ENCODE measurements at regions not wholly inside any gene's neighbourhood (a gene's known extent, or its start where the extent isn't known, plus 50 kb on each side); places are given as distances from the start of the nearest gene placed in this dataset.
A peak's percentile ranks its signal among the peaks of the same experiment; 100 is the strongest.

GRCh38 chr2:129276978-129277584, 702.4 kb upstream of the RAB6C start:
- H3K27me3 Mint-ChIP-seq (ENCODE audit: low read depth), result no peaks in the 10 kb centered on the region

DNA sequence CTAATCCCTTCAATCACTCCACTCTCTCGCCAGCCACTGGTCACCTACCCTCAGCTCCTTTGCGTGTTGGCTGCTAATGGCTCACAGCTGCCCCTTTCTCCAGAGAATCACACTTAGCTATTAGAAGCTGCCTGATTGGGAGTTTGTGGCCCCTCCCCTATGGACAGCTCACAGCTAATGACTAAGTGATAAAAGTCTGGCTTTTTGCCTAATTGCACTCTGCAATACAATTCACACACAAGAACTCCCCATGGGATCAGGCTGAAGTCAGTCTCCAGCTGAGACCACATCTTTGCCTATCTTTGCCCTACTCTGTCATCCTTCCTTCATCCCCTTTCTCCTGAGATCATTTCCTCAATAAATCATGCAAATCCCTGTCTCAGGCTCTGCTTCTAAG, 701.9 kb upstream of the RAB6C start:
- TF ChIP-seq, protein P1, sequence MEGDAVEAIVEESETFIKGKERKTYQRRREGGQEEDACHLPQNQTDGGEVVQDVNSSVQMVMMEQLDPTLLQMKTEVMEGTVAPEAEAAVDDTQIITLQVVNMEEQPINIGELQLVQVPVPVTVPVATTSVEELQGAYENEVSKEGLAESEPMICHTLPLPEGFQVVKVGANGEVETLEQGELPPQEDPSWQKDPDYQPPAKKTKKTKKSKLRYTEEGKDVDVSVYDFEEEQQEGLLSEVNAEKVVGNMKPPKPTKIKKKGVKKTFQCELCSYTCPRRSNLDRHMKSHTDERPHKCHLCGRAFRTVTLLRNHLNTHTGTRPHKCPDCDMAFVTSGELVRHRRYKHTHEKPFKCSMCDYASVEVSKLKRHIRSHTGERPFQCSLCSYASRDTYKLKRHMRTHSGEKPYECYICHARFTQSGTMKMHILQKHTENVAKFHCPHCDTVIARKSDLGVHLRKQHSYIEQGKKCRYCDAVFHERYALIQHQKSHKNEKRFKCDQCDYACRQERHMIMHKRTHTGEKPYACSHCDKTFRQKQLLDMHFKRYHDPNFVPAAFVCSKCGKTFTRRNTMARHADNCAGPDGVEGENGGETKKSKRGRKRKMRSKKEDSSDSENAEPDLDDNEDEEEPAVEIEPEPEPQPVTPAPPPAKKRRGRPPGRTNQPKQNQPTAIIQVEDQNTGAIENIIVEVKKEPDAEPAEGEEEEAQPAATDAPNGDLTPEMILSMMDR (IDR thresholded peaks at IDR 0.05; ENCODE audit: unreplicated experiment in 3 of 3), result no peak
- peaks cover 13% of the 10 kb centered on the region for H3K9me3 Mint-ChIP-seq
- no peak overlapping the region for H3K4me3 Mint-ChIP-seq
- no peaks in the 10 kb centered on the region for H3K36me3 Mint-ChIP-seq (ENCODE audit: low read depth)
- no peak overlapping the region for H3K27ac Mint-ChIP-seq
- peaks cover 42% of the 10 kb centered on the region for H3K4me1 Mint-ChIP-seq
- no peaks in the 10 kb centered on the region for H3K27me3 Mint-ChIP-seq (ENCODE audit: low read depth)

More at GRCh38 chr2:129276978-129277584, 702.4 kb upstream of the RAB6C start:
- no peak overlapping the region for H3K4me3 Mint-ChIP-seq
- peaks cover 44% of the 10 kb centered on the region for H3K4me1 Mint-ChIP-seq
- TF ChIP-seq, protein P1 (IDR thresholded peaks at IDR 0.05; ENCODE audit: unreplicated experiment in 3 of 3), result no peak
- H3K36me3 Mint-ChIP-seq (ENCODE audit: low read depth), result no peaks in the 10 kb centered on the region
- peaks cover 13% of the 10 kb centered on the region for H3K9me3 Mint-ChIP-seq
- H3K27ac Mint-ChIP-seq, result no peak overlapping the region

- no peak overlapping the region for H3K4me3 Mint-ChIP-seq
- H3K4me1 Mint-ChIP-seq, result peaks cover 2% of the 10 kb centered on the region
- no peak overlapping the region for H3K27ac Mint-ChIP-seq
- TF ChIP-seq, protein P1 (IDR thresholded peaks at IDR 0.05; ENCODE audit: unreplicated experiment in 3 of 3), result no peak
- no peaks in the 10 kb centered on the region for H3K27me3 Mint-ChIP-seq (ENCODE audit: low read depth)
- no peaks in the 10 kb centered on the region for H3K36me3 Mint-ChIP-seq (ENCODE audit: low read depth)
- H3K9me3 Mint-ChIP-seq, result peaks cover 20% of the 10 kb centered on the region
Measured at GRCh38 chr2:129281791-129282530, 697.5 kb upstream of the RAB6C start.

DNA sequence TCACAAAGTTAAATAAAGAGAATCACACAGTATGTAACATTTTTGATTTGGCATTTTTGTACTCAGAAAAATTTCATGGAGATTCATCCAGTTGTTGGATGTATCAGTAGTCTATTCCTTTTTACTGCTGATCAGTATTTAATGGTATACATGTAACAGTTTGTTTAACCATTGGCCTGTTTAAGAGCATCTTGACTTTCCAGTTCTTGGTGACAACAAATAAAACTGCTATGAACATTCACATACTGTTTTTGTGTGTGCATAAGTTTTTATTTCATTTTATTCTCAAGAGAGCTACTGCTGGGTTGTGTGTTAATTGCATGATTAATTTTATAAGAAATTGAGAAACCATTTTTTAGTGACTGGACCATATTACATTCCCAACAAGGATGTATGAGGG, 694.5 kb upstream of the RAB6C start:
- TF ChIP-seq, protein P1 (IDR thresholded peaks at IDR 0.05; ENCODE audit: unreplicated experiment in 3 of 3), result no peak
- H3K4me1 Mint-ChIP-seq, result no peaks in the 10 kb centered on the region
- no peaks in the 10 kb centered on the region for H3K36me3 Mint-ChIP-seq (ENCODE audit: low read depth)
- H3K9me3 Mint-ChIP-seq, result peaks cover 15% of the 10 kb centered on the region
- no peak overlapping the region for H3K4me3 Mint-ChIP-seq
- no peaks in the 10 kb centered on the region for H3K27me3 Mint-ChIP-seq (ENCODE audit: low read depth)
- H3K27ac Mint-ChIP-seq, result no peak overlapping the region

DNA sequence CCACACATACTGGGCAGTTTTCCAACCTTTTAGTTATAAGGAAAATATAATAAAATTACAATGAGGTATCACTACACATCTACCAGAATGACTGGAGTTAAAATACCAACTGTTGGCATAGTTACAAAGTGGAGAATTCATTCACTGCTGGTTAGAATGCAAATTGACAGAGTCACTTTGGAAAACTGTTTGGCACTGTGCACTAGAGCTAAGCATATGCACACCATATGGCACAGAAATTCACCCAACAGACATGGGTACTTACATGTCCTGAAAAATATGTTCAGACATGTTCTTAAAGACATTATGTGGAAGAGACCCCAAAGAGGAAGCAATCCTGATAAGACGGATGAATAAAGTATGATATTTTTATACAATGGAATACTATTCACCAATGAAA, 686.1 kb upstream of the RAB6C start:
- Mint-ChIP-seq H3K27me3 (ENCODE audit: low read depth) (no peaks in the 10 kb centered on the region), H3K4me3 (no peak overlapping the region), H3K27ac (no peak overlapping the region), H3K36me3 (ENCODE audit: low read depth) (no peaks in the 10 kb centered on the region), H3K9me3 (peaks cover 13% of the 10 kb centered on the region), H3K4me1 (peaks cover 25% of the 10 kb centered on the region)
- TF ChIP-seq, protein P1 (IDR thresholded peaks at IDR 0.05; ENCODE audit: unreplicated experiment in 3 of 3), result no peak

DNA sequence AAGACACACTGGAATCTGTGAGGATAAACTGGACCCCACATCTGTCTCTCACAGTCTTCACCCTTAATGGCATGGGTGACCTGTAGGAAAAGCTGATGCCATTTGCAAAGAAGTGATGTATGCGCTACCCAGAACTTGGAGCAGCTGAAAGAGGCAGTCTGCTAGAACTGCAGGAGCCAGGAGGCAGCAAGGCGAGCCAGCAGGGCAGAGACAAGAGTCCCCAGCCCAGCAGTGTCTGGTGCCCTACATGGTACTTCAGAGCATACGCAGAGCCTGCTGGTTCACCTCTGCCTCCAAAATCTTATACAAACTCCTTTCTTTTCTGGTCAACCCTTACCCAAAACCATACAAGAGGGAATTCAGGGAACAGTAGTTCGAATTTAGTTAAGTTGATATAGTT, 683.1 kb upstream of the RAB6C start:
- Mint-ChIP-seq H3K27ac (peak overlapping the region in 2 of 3 experiments; percentile 60 to 70), H3K9me3 (peaks cover 9% of the 10 kb centered on the region)

More for the DNA sequence above, 683.1 kb upstream of the RAB6C start:
- TF ChIP-seq, protein P1 (IDR thresholded peaks at IDR 0.05; ENCODE audit: unreplicated experiment in 3 of 3), result no peak
- Mint-ChIP-seq H3K27me3 (ENCODE audit: low read depth) (peaks cover 4% of the 10 kb centered on the region), H3K4me3 (no peak overlapping the region), H3K4me1 (peaks cover 40% of the 10 kb centered on the region), H3K36me3 (ENCODE audit: low read depth) (no peaks in the 10 kb centered on the region)

Data from nephron (organoid).